ENCODE measurements at regions not wholly inside any gene's neighbourhood (a gene's known extent, or its start where the extent isn't known, plus 50 kb on each side); places are given as distances from the start of the nearest gene placed in this dataset.

DNA sequence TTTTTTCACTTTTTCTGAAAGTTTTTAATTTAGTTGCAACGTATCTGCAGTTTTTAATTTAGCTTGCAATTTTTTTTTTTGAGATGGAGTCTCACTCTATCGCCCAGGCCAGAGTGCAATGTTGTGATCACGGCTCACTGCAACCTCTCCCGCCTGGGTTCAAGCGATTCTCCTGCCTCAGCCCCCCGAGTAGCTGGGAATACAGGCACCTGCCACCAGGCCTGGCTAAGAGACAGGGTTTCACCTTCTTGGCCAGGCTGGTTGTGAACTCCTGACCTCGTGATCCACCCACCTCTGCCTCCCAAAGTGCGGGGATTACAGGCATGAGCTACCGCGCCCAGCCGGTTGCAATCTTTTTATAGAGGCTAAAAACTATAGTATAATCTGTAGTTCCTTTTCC, 142.9 kb upstream of the ALCAM start:
- Histone ChIP-seq H3K27ac (no peak overlapping the region), H3K9me3 (no peaks in the 10 kb centered on the region), H3K4me1 (no peaks in the 10 kb centered on the region), H3K36me3 (no peaks in the 10 kb centered on the region), H3K4me3 (no peak overlapping the region), H3K27me3 (no peaks in the 10 kb centered on the region)
- no peak for TF ChIP-seq CTCF (IDR thresholded peaks at IDR 0.05)
- ATAC-seq, result no peak
- DNase-seq, result no peak
- intact Hi-C loops (cut with DNase I), result no loop called here

- ATAC-seq, result no peak
Observed at GRCh38 chr3:105228696-105229095, 138.0 kb upstream of the ALCAM start.

GRCh38 chr3:105232553-105232952, 134.2 kb upstream of the ALCAM start:
- H3K27me3 ChIP-seq, result no peaks in the 10 kb centered on the region
- no peak for ATAC-seq
- no peak for TF ChIP-seq CTCF (IDR thresholded peaks at IDR 0.05)
- no peaks in the 10 kb centered on the region for H3K4me1 ChIP-seq
- H3K9me3 ChIP-seq, result no peaks in the 10 kb centered on the region
- no peak overlapping the region for H3K27ac ChIP-seq
- DNase-seq, result no peak
- H3K4me3 ChIP-seq, result no peak overlapping the region
- H3K36me3 ChIP-seq, result no peaks in the 10 kb centered on the region
- intact Hi-C loops (cut with DNase I), result no loop called here

More at GRCh38 chr3:105228696-105229095, 138.0 kb upstream of the ALCAM start:
- no peak for TF ChIP-seq CTCF (IDR thresholded peaks at IDR 0.05)
- Histone ChIP-seq H3K9me3 (no peaks in the 10 kb centered on the region), H3K4me3 (no peak overlapping the region), H3K4me1 (no peaks in the 10 kb centered on the region), H3K27ac (no peak overlapping the region), H3K36me3 (no peaks in the 10 kb centered on the region), H3K27me3 (no peaks in the 10 kb centered on the region)
- no peak for DNase-seq
- intact Hi-C loops (cut with DNase I), result no loop called here

- H3K27ac ChIP-seq, result no peak overlapping the region
- no peaks in the 10 kb centered on the region for H3K9me3 ChIP-seq
- DNase-seq (no peak), ATAC-seq (no peak)
- no peak for TF ChIP-seq CTCF (IDR thresholded peaks at IDR 0.05)
- H3K4me3 ChIP-seq, result no peak overlapping the region
- no peaks in the 10 kb centered on the region for H3K27me3 ChIP-seq
- no peaks in the 10 kb centered on the region for H3K4me1 ChIP-seq
- H3K36me3 ChIP-seq, result no peaks in the 10 kb centered on the region
- intact Hi-C loops (cut with DNase I), result no loop called here
Observed at GRCh38 chr3:105233010-105233409, 133.7 kb upstream of the ALCAM start.

DNA sequence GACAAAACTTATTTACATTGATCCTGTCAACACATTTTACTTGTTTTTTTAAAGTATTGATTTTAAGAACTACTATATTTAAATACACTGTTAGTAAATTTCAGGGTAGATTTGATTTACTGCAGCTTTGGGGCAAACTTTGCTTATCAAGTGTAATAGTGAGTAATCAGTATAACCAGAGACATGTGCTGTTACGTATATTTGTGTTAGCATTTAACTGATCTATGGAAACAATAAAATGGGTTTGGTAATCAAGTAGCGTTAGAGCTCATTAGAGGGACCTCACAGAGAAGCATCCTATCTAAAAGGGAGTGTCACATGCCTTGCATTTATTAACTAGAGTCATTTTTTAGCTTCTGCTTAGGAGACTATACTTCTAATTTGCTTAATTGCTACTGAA, 131.5 kb upstream of the ALCAM start:
- Histone ChIP-seq H3K4me3 (no peak overlapping the region), H3K4me1 (no peaks in the 10 kb centered on the region), H3K9me3 (no peaks in the 10 kb centered on the region), H3K27ac (no peak overlapping the region), H3K27me3 (no peaks in the 10 kb centered on the region), H3K36me3 (no peaks in the 10 kb centered on the region)
- TF ChIP-seq CTCF (IDR thresholded peaks at IDR 0.05), result no peak
- DNase-seq (no peak), ATAC-seq (no peak)
- intact Hi-C loops (cut with DNase I), result no loop called here

DNA sequence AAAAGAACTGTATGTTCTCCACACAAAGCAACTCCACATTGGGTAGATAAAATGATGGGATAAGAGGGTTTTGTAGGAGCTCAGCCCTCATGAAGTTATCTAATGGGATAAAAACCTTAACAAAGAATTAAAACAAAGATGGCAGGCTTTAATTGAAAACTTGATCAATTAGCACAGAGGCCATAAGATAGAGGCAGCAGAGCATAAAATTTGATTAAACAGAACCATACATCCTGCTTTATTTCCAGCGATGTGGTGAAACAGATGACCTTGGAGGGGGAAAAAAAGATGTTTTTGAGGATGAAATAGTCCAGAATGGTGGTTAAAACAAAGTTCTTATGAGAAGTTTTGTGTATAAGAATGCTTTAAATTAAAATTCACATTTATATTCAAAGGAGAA, 130.9 kb upstream of the ALCAM start:
- H3K4me1 ChIP-seq, result no peaks in the 10 kb centered on the region
- no peak overlapping the region for H3K4me3 ChIP-seq
- TF ChIP-seq CTCF (IDR thresholded peaks at IDR 0.05), result no peak
- H3K27me3 ChIP-seq, result no peaks in the 10 kb centered on the region
- no peaks in the 10 kb centered on the region for H3K9me3 ChIP-seq
- H3K27ac ChIP-seq, result no peak overlapping the region
- DNase-seq (no peak), ATAC-seq (no peak)
- intact Hi-C loops (cut with DNase I), result no loop called here
- no peaks in the 10 kb centered on the region for H3K36me3 ChIP-seq

Data from upper lobe of right lung (tissue), 1 donor.